DND-41 (cell line): ENCODE measurements at regions not wholly inside any gene's neighbourhood (a gene's known extent, or its start where the extent isn't known, plus 50 kb on each side); places are given as distances from the start of the nearest gene placed in this dataset.
A peak's percentile ranks its signal among the peaks of the same experiment; 100 is the strongest.

Source experiments
- ATAC-seq: fragments of 200-7000 bp; cut with Tn5 transposase; 3 replicates; pipeline ENCODE4 v1.9.1; 2021; ENCODE audit warnings: low read depth; ENCODE audit not compliant: insufficient read depth
- DNase-seq: peaks from one replicate; pipeline ENCODE4 v3.0.0-alpha.2; 2020
- H2AFZ ChIP-seq: 2 replicates; pipeline ENCODE4 v1.6.0; 2012; ENCODE audit warnings: low read depth, low read length
- H3K27ac ChIP-seq: 2 replicates; pipeline ENCODE4 v1.5.1; 2012; ENCODE audit warnings: low read length, inconsistent platforms
- H3K27me3 ChIP-seq: fragments of 200-600 bp; sonication (generic); 2 replicates; pipeline ENCODE4 v1.6.0; 2012; ENCODE audit warnings: low read length, mild to moderate bottlenecking, inconsistent platforms; ENCODE audit not compliant: insufficient read depth, poor library complexity
- H3K36me3 ChIP-seq: 2 replicates; pipeline ENCODE4 v1.5.1; 2012; ENCODE audit warnings: low read length, inconsistent platforms; ENCODE audit not compliant: insufficient read depth
- H3K4me1 ChIP-seq: 2 replicates; pipeline ENCODE4 v1.5.1; 2012; ENCODE audit warnings: mild to moderate bottlenecking, low read length; ENCODE audit not compliant: insufficient read depth
- H3K4me2 ChIP-seq: 2 replicates; pipeline ENCODE4 v1.6.0; 2012; ENCODE audit warnings: mild to moderate bottlenecking, moderate library complexity, low read length, inconsistent platforms; ENCODE audit not compliant: insufficient read depth
- H3K4me3 ChIP-seq, 2 experiments: fragments of 200-600 bp in 1 of 2; shearing (Covaris generic) in 1 of 2; 2 replicates each; pipeline ENCODE4 v1.5.1; 2012 to 2016; ENCODE audit warnings: inconsistent platforms in 2 of 2, low read length in 2 of 2, mild to moderate bottlenecking in 2 of 2, low read depth in 1 of 2, moderate library complexity in 1 of 2
- H3K79me2 ChIP-seq: 2 replicates; pipeline ENCODE4 v1.6.0; 2012; ENCODE audit warnings: low read length, inconsistent platforms; ENCODE audit not compliant: insufficient read depth
- H3K9ac ChIP-seq: 2 replicates; pipeline ENCODE4 v1.6.0; 2012; ENCODE audit warnings: low read depth, mild to moderate bottlenecking, inconsistent platforms, low read length, moderate library complexity
- H3K9me3 ChIP-seq: 2 replicates; pipeline ENCODE4 v1.5.1; 2012; ENCODE audit warnings: low read length, moderate library complexity, mild to moderate bottlenecking, inconsistent platforms; ENCODE audit not compliant: insufficient read depth, severe bottlenecking
- H4K20me1 ChIP-seq: 2 replicates; pipeline ENCODE4 v1.6.0; 2012; ENCODE audit warnings: low read length; ENCODE audit not compliant: insufficient read depth
- EZH2 ChIP-seq: IDR thresholded peaks from 3 replicates; pipeline ENCODE4 v1.6.1; 2012; ENCODE audit warnings: borderline replicate concordance, low read depth, mild to moderate bottlenecking, moderate library complexity, low read length, inconsistent platforms; ENCODE audit not compliant: severe bottlenecking
- TF ChIP-seq, protein P1 (sequence below): IDR thresholded peaks from 2 replicates; pipeline ENCODE4 v1.5.1; 2012; ENCODE audit warnings: borderline replicate concordance, low read length, moderate library complexity, mild to moderate bottlenecking; ENCODE audit not compliant: poor library complexity, severe bottlenecking; ENCODE audit errors: extremely low read depth

- peaks cover 4% of the 10 kb centered on the region for H3K4me1 ChIP-seq
- no peaks in the 10 kb centered on the region for H3K9me3 ChIP-seq
- H4K20me1 ChIP-seq: no peaks in the 10 kb centered on the region
- H3K79me2 ChIP-seq: no peaks in the 10 kb centered on the region
- no peak overlapping the region for H3K27ac ChIP-seq
- H3K4me3 ChIP-seq: no peak overlapping the region
- ATAC-seq (no peak), DNase-seq (no peak)
- H3K4me2 ChIP-seq: no peak overlapping the region
- no peak overlapping the region for H3K9ac ChIP-seq
- H3K36me3 ChIP-seq: no peaks in the 10 kb centered on the region
- no peak overlapping the region for H2AFZ ChIP-seq
- H3K27me3 ChIP-seq: no peaks in the 10 kb centered on the region
- TF ChIP-seq, protein P1, sequence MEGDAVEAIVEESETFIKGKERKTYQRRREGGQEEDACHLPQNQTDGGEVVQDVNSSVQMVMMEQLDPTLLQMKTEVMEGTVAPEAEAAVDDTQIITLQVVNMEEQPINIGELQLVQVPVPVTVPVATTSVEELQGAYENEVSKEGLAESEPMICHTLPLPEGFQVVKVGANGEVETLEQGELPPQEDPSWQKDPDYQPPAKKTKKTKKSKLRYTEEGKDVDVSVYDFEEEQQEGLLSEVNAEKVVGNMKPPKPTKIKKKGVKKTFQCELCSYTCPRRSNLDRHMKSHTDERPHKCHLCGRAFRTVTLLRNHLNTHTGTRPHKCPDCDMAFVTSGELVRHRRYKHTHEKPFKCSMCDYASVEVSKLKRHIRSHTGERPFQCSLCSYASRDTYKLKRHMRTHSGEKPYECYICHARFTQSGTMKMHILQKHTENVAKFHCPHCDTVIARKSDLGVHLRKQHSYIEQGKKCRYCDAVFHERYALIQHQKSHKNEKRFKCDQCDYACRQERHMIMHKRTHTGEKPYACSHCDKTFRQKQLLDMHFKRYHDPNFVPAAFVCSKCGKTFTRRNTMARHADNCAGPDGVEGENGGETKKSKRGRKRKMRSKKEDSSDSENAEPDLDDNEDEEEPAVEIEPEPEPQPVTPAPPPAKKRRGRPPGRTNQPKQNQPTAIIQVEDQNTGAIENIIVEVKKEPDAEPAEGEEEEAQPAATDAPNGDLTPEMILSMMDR: no peak
- no peak for TF ChIP-seq EZH2
These were observed 144.3 kb upstream of the ERBB4 start for GRCh38 chr2:212682937-212683336.

- peak; percentile 42; the same call in 1 of the 3 replicates for ATAC-seq
- no peaks in the 10 kb centered on the region for H4K20me1 ChIP-seq
- no peak overlapping the region for H2AFZ ChIP-seq
- H3K36me3 ChIP-seq: no peaks in the 10 kb centered on the region
- no peaks in the 10 kb centered on the region for H3K9me3 ChIP-seq
- TF ChIP-seq, protein P1: no peak
- no peak for TF ChIP-seq EZH2
- DNase-seq: no peak
- no peak overlapping the region for H3K4me2 ChIP-seq
- H3K4me1 ChIP-seq: no peaks in the 10 kb centered on the region
- no peaks in the 10 kb centered on the region for H3K79me2 ChIP-seq
- no peak overlapping the region for H3K27ac ChIP-seq
- no peaks in the 10 kb centered on the region for H3K27me3 ChIP-seq
- no peak overlapping the region for H3K4me3 ChIP-seq
- no peak overlapping the region for H3K9ac ChIP-seq
These were observed 138.9 kb upstream of the ERBB4 start for GRCh38 chr2:212677466-212677865.

GRCh38 chr2:212672186-212672585 lies 133.6 kb upstream of the ERBB4 start:
- Histone ChIP-seq H3K36me3 (no peaks in the 10 kb centered on the region), H3K27me3 (no peaks in the 10 kb centered on the region), H2AFZ (no peak overlapping the region), H3K4me3 (no peak overlapping the region), H3K79me2 (no peaks in the 10 kb centered on the region), H3K27ac (no peak overlapping the region), H3K9me3 (no peaks in the 10 kb centered on the region), H3K9ac (no peak overlapping the region), H3K4me1 (no peaks in the 10 kb centered on the region), H3K4me2 (no peak overlapping the region), H4K20me1 (no peaks in the 10 kb centered on the region)
- no peak for ATAC-seq
- TF ChIP-seq, protein P1: no peak
- TF ChIP-seq EZH2: no peak
- DNase-seq: no peak

- Histone ChIP-seq H3K9ac (no peak overlapping the region), H3K79me2 (no peaks in the 10 kb centered on the region), H3K27ac (no peak overlapping the region), H3K36me3 (no peaks in the 10 kb centered on the region), H3K4me2 (no peak overlapping the region), H2AFZ (no peak overlapping the region), H3K9me3 (no peaks in the 10 kb centered on the region), H4K20me1 (no peaks in the 10 kb centered on the region), H3K27me3 (no peaks in the 10 kb centered on the region), H3K4me1 (no peaks in the 10 kb centered on the region), H3K4me3 (no peak overlapping the region)
- no peak for DNase-seq
- no peak for ATAC-seq
- TF ChIP-seq, protein P1: no peak
- TF ChIP-seq EZH2: no peak
These were observed 131.2 kb upstream of the ERBB4 start for GRCh38 chr2:212669761-212670160.
